ENCODE measurements at regions not wholly inside any gene's neighbourhood (a gene's known extent, or its start where the extent isn't known, plus 50 kb on each side); places are given as distances from the start of the nearest gene placed in this dataset.

DNA sequence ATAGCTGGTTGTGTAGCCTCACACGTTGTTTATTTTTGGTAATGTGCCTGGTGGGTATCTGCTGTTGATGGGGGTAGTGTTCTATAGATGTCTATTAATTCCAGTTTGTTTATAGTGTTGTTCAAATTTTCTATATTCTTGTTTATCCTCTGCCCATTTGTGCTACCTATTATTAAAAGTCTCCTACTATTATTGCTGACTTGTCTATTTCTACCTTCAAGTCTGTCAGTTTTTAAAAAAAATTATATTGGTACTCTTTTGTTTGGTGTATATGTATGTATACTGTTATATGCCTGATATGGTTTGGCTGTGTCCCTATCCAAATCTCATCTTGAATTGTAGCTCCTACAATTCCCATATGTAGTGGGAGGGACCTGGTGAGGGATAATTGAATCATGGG is 578.6 kb downstream of the PCDH7 start:
- DNase-seq = no peak

- DNase-seq = no peak
Observed at GRCh38 chr4:31307029-31307428, 586.9 kb downstream of the PCDH7 start.

DNA sequence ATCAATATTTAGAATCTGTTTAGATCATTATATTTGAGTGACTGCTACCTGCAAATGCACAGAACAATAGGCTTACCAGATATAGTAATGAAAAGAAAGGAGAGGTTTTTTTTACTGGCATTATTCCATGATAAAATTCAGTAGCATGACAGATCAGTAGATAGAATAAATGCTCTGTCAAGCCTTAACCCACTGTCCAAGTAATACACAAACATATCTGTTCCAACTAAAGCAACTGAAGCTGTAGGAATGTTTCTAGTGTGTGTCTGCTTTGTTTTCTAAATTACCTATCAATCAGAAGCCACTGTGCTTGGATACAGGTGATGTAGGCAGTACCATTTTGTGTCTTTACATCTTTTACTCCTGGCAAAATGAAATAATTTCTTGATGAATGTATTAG is 604.6 kb downstream of the PCDH7 start:
- no peak for DNase-seq

- no peak for DNase-seq
Observed at GRCh38 chr4:31325300-31325699, 605.1 kb downstream of the PCDH7 start.

- DNase-seq = no peak
Observed at GRCh38 chr4:31327031-31327430, 606.9 kb downstream of the PCDH7 start.

- no peak for DNase-seq
Observed at GRCh38 chr4:31328932-31329331, 608.8 kb downstream of the PCDH7 start.

- DNase-seq = no peak
Observed at GRCh38 chr4:31334086-31334910, 614.1 kb downstream of the PCDH7 start.

- DNase-seq = no peak
Observed at GRCh38 chr4:31338000-31338399, 617.8 kb downstream of the PCDH7 start.

DNA sequence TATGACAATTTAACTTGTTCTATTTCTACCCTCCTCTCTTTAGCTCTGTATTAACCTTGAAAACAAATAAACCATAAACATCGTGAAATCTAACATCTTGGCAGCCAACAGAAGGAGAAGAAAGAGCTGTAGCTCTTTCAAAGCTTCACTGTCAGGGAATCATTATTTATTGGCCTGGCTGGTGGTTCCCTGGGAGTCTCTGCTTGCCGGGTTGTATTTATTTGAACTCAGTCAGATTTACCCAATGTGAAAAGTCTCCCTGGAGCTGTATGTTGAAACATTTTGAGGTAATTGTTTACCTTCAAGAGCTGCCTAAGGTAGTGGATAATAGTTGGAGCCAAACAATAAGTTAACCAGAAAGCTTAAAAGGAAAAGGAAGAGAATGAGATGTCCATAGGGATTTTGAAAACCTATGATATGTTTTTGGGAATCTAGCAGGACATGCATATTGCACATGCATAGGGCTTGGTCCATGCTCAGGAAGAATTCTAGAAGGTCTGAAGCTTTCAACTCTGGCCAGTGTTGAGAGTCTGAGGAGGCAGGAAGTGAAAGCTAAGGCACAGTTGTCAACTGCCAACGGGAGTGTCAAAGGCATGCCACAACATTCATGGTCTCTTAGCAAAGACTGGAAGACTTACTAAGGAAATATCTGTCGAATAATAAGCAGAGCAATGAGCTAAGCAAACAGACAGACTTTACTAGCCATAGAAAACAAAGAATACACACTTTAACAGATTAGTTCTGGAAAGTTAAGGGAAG is 621.6 kb downstream of the PCDH7 start:
- no peak for DNase-seq

DNA sequence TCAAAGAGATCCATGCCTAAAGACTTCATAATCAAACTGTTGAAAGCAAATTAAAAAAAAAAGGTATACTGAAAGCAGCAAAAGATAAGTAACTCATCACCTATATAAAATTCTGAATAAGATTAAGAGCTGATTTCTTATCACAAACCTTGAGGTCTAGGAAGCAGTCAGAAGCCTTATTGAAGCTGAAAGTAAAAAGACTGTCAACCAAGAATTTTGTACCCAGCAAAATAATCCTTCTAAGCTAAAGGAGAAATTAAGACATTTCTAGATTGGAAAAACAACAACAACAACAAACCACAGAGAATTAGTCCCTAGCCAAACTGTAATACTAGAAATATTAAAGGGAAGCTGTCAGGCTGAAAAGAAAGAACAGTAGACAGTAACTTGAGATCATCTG is 622.9 kb downstream of the PCDH7 start:
- peak; percentile 6 for DNase-seq

- DNase-seq = no peak
Observed at GRCh38 chr4:31349907-31350306, 629.7 kb downstream of the PCDH7 start.

DNA sequence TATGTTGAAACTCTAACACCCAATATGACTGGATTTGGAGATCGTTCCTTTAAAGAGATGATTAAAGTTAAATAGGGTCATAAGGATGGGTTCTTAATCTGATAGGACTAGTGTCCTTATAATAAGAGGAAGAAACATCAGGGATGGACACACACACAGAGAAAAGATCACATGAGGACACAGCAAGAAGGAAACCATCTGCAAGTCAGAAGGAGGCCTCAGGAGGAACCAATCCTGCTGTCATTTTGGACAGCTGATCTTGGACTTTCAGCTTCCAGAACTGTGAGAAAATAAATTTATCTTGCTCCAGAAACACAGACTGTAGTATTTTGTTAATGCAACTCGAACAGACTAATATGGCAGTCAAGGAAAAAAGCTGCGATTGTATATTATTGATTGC is 631.5 kb downstream of the PCDH7 start:
- no peak for DNase-seq

GRCh38 chr4:31356839-31357238 is 636.7 kb downstream of the PCDH7 start:
- DNase-seq = no peak

- no peak for DNase-seq
Observed at GRCh38 chr4:31360786-31361185, 640.6 kb downstream of the PCDH7 start.

GRCh38 chr4:31362756-31363155 is 642.6 kb downstream of the PCDH7 start:
- no peak for DNase-seq

GRCh38 chr4:31365006-31365690 is 645.0 kb downstream of the PCDH7 start:
- no peak for DNase-seq

DNA sequence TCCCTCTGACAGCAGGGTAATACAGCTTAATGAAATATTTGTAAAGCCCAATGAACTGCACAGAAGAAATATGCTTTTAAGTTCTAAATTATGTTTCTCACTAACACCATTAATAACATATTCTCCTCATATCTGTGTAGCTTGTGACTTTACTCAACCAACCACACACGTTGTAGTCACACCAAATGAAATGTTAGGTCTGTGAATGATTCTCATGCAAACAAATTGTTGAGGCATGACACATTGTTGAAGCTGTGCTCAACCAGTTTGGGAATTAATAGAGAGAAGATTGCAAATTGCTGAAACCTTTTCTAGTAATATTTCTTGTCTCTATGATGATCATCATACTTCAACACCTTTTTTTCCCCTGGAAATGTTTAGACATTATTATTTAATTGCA is 645.9 kb downstream of the PCDH7 start:
- no peak for DNase-seq

- peak; percentile 53 for DNase-seq
Observed at GRCh38 chr4:31370866-31371465, 650.8 kb downstream of the PCDH7 start.

GRCh38 chr4:31374256-31374960 is 654.2 kb downstream of the PCDH7 start:
- no peak for DNase-seq

GRCh38 chr4:31375936-31376335 is 655.8 kb downstream of the PCDH7 start:
- DNase-seq = no peak

DNA sequence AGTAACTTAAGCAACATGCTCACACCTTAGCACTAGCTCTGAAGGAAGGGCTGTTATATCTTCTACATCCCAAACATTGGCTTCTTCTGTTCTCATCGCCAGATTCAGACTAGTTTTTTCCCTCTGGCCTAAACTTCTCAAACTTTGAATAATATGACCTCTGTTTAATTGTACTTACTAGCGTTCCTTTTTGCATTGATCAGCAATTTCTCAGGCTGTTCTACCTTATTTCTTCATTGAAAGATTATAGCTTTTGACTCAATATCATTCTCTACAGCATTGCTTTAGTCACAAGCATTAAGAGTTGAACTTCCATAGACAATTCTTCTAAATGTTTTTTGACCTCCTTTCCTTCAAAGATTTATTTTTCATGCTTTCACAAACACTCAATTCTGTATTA is 659.2 kb downstream of the PCDH7 start:
- DNase-seq = no peak

- no peak for DNase-seq
Observed at GRCh38 chr4:31383767-31384166, 663.6 kb downstream of the PCDH7 start.

GRCh38 chr4:31390849-31391248 is 670.7 kb downstream of the PCDH7 start:
- peak; percentile 46 for DNase-seq

Data from COR-L47 (cell line).